ENCODE measurements at regions not wholly inside any gene's neighbourhood (a gene's known extent, or its start where the extent isn't known, plus 50 kb on each side); places are given as distances from the start of the nearest gene placed in this dataset.
"Not testable (repeated sequence)": the region's sequence is repeated elsewhere in the genome, so short reads cannot be mapped to it uniquely, and the experiment has no call there.

DNA sequence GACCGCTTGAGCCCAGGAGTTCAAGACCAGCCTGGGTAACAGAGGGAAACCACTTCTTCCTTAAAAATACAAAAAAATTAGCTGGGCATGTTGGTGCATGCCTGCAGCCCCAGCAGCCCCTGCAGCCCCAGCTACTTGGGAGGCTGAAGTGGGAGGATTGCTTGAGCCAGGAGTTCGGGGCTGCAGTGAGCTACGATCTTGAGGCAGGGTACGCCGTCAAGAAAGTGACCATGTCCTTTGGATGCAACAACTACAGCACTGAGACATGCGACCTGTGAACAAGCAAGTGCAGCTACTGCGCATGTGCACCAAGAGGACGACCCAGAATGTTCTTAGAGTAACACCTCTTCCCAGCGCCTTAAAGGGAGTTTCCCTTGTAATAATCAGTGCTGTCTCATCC, 66.6 kb upstream of the ZNF479 start:
- TF ChIP-seq SUZ12 (IDR thresholded peaks at IDR 0.05; ENCODE audit: extremely low read depth, insufficient read depth, insufficient read length): no peak
- no peaks in the 10 kb centered on the region for H3K9me3 ChIP-seq (ENCODE audit: insufficient read depth, low read length)
- H3K4me1 ChIP-seq (ENCODE audit: insufficient read depth, insufficient read length): no peaks in the 10 kb centered on the region
- no peaks in the 10 kb centered on the region for H3K36me3 ChIP-seq (ENCODE audit: insufficient read depth, insufficient read length, low read length)
- H3K4me3 ChIP-seq (ENCODE audit: insufficient read length, low read depth): no peak overlapping the region
- no peak overlapping the region for H3K9ac ChIP-seq (ENCODE audit: insufficient read length, low read depth)
- no peak for DNase-seq (ENCODE audit: low read depth, low spot score)
- no peaks in the 10 kb centered on the region for H3K27me3 ChIP-seq (ENCODE audit: insufficient read depth, insufficient read length)

DNA sequence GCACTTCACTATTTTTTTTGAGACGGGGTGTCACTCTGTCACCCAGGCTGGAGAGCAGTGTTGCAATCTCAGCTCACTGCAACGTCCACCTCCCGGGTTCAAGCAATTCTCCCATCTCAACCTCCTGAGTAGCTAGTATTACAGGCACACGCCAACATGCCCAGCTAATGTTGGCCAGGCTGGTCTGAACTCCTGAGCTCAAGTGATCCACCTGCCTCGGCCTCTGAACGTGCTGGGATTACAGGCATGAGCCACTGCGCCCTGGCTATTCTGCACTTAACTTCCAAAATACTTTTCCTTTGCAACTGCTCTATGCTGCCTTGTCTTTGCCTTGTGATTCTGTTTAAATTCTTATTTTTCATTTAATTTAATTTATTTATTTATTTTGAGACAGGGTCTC, 67.0 kb upstream of the ZNF479 start:
- Histone ChIP-seq H3K36me3 (ENCODE audit: insufficient read depth, insufficient read length, low read length) (no peaks in the 10 kb centered on the region), H3K9ac (ENCODE audit: insufficient read length, low read depth) (no peak overlapping the region), H3K4me1 (ENCODE audit: insufficient read depth, insufficient read length) (no peaks in the 10 kb centered on the region), H3K4me3 (ENCODE audit: insufficient read length, low read depth) (no peak overlapping the region), H3K9me3 (ENCODE audit: insufficient read depth, low read length) (no peaks in the 10 kb centered on the region), H3K27me3 (ENCODE audit: insufficient read depth, insufficient read length) (no peaks in the 10 kb centered on the region)
- no peak for TF ChIP-seq ZNF274 (IDR thresholded peaks at IDR 0.05; ENCODE audit: low read depth, low read length)
- TF ChIP-seq SUZ12 (IDR thresholded peaks at IDR 0.05; ENCODE audit: extremely low read depth, insufficient read depth, insufficient read length): no peak
- TF ChIP-seq YY1 (IDR thresholded peaks at IDR 0.05; ENCODE audit: insufficient read depth, insufficient read length): no peak
- no peak for DNase-seq (ENCODE audit: low read depth, low spot score)

DNA sequence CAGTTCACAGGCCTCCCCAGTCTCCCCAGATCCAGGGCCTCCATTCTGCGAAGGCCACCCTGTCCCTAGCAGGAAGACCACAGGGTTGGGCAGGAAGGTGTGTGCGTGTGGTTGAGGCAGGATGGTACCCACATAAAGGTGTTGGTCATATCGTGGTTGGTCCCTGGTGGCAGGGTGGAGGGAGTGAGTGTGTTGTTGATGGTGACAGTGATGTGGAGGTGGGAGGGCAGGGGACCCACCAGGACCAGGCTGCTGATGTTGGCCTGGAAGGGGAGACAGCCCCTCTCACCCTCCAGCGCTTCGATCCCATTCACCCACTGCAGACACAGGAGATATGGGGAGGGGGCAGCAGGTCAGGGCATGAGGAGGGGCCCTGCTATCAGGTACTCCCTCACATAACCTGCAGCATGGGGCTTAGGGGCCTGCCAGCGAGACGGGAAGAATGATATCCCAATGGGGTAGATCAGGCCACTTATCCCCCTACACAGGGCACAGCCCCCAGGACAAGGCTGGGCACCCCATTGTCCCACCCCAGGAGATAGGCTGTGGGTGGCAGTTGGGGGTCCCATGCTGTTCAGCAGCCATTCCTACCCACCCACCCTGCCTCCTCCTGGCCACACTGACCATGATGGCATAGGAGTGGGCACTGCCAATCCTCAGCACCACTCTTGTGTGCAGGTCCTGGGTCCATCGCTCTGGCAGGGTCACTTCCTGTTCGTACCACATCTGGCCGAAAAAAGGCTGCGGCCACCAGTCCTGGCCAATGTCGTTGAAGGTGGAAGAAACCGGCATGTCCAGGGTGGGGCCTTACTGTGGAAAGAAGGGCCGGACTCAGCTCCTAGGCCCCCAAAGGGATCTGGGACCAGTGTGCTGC, 69.0 kb upstream of the ZNF479 start:
- Histone ChIP-seq H3K9ac (ENCODE audit: insufficient read length, low read depth) (no peak overlapping the region), H3K36me3 (ENCODE audit: insufficient read depth, insufficient read length, low read length) (no peaks in the 10 kb centered on the region), H3K9me3 (ENCODE audit: insufficient read depth, low read length) (no peaks in the 10 kb centered on the region), H3K4me3 (ENCODE audit: insufficient read length, low read depth) (no peak overlapping the region), H3K4me1 (ENCODE audit: insufficient read depth, insufficient read length) (no peaks in the 10 kb centered on the region), H3K27me3 (ENCODE audit: insufficient read depth, insufficient read length) (no peaks in the 10 kb centered on the region)
- TF ChIP-seq SUZ12 (IDR thresholded peaks at IDR 0.05; ENCODE audit: extremely low read depth, insufficient read depth, insufficient read length): no peak
- TF ChIP-seq YY1 (IDR thresholded peaks at IDR 0.05; ENCODE audit: insufficient read depth, insufficient read length): no peak
- no peak for TF ChIP-seq ZNF274 (IDR thresholded peaks at IDR 0.05; ENCODE audit: low read depth, low read length)
- DNase-seq (ENCODE audit: low read depth, low spot score): no peak

DNA sequence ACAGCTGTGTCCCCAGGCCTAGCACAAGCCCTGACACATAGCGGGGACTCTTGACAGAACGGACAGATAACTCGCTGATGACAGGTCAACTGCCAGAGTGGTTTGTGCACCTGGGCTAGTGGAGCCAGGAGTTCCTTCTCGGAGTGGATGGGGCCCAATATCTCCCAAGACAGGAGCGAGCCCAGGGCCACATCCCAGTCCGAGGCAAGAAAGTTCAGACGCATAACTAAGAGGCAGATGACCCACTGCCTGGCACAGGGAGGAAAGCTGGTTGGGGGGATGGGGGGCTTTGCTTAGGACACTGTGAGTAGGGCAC, 69.6 kb upstream of the ZNF479 start:
- no peaks in the 10 kb centered on the region for H3K4me1 ChIP-seq (ENCODE audit: insufficient read depth, insufficient read length)
- no peaks in the 10 kb centered on the region for H3K36me3 ChIP-seq (ENCODE audit: insufficient read depth, insufficient read length, low read length)
- no peaks in the 10 kb centered on the region for H3K27me3 ChIP-seq (ENCODE audit: insufficient read depth, insufficient read length)
- no peak overlapping the region for H3K4me3 ChIP-seq (ENCODE audit: insufficient read length, low read depth)
- no peak overlapping the region for H3K9ac ChIP-seq (ENCODE audit: insufficient read length, low read depth)
- no peak for TF ChIP-seq SUZ12 (IDR thresholded peaks at IDR 0.05; ENCODE audit: extremely low read depth, insufficient read depth, insufficient read length)
- no peak for TF ChIP-seq ZNF274 (IDR thresholded peaks at IDR 0.05; ENCODE audit: low read depth, low read length)
- no peak for TF ChIP-seq YY1 (IDR thresholded peaks at IDR 0.05; ENCODE audit: insufficient read depth, insufficient read length)
- no peak for DNase-seq (ENCODE audit: low read depth, low spot score)
- no peaks in the 10 kb centered on the region for H3K9me3 ChIP-seq (ENCODE audit: insufficient read depth, low read length)

DNA sequence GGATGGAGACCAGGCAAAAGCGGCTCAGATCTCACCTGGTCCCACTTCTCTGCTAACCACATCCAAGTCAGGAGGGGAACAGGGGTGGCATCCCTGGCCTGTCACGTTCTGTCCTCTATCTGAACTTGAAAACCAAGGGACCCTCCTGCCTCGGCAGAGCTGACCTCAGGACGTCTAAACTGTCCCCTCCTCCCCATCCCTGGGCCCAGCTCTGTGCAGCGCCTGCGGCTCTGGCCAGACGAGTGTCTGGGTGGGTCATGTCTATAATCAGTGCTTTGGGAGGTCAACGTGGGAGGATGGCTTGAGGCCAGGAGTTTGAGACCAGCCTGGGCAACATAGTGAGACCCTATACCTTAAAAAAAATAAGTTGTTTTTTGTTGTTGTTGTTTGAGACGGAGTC, 70.0 kb upstream of the ZNF479 start:
- Histone ChIP-seq H3K9ac (ENCODE audit: insufficient read length, low read depth) (no peak overlapping the region), H3K9me3 (ENCODE audit: insufficient read depth, low read length) (no peaks in the 10 kb centered on the region), H3K4me1 (ENCODE audit: insufficient read depth, insufficient read length) (no peaks in the 10 kb centered on the region), H3K4me3 (ENCODE audit: insufficient read length, low read depth) (no peak overlapping the region), H3K36me3 (ENCODE audit: insufficient read depth, insufficient read length, low read length) (no peaks in the 10 kb centered on the region), H3K27me3 (ENCODE audit: insufficient read depth, insufficient read length) (no peaks in the 10 kb centered on the region)
- TF ChIP-seq ZNF274 (IDR thresholded peaks at IDR 0.05; ENCODE audit: low read depth, low read length) (no peak), YY1 (IDR thresholded peaks at IDR 0.05; ENCODE audit: insufficient read depth, insufficient read length) (no peak), SUZ12 (IDR thresholded peaks at IDR 0.05; ENCODE audit: extremely low read depth, insufficient read depth, insufficient read length) (no peak)
- no peak for DNase-seq (ENCODE audit: low read depth, low spot score)

DNA sequence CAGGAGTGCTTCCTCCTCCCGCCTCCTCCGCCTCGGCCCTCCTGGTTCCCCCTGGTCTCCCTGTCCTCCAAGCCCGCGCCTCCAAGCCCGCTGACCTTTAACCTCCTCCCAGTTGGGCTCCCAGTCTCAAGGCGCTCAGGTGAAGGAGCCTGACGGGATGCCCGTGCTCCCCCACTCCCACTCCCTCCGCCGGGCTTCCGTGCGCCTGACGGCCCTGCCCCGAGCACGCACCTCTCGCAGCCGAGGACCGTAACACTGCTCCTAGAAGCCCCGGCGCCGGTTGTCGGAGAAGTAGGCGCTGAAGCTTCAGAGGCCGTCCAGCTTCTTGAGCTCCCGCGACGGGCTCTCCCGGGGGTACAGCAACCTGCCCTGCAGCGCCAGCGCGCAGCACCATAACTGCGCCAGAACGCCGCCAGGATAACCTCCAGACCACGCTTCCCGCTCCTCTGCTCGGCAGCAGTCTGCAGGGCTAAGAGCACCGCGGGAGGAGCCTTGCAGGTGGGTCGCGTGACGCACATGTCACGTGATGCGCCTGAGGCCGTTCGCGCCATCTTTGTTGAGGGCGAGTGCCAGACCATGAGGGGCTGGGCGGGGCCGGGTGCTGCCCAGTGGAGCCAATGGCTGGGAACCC, 71.0 kb upstream of the ZNF479 start:
- no peak overlapping the region for H3K4me3 ChIP-seq (ENCODE audit: insufficient read length, low read depth)
- H3K4me1 ChIP-seq (ENCODE audit: insufficient read depth, insufficient read length): no peaks in the 10 kb centered on the region
- H3K36me3 ChIP-seq (ENCODE audit: insufficient read depth, insufficient read length, low read length): no peaks in the 10 kb centered on the region
- H3K9ac ChIP-seq (ENCODE audit: insufficient read length, low read depth): no peak overlapping the region
- no peaks in the 10 kb centered on the region for H3K9me3 ChIP-seq (ENCODE audit: insufficient read depth, low read length)
- no peaks in the 10 kb centered on the region for H3K27me3 ChIP-seq (ENCODE audit: insufficient read depth, insufficient read length)
- no peak for DNase-seq (ENCODE audit: low read depth, low spot score)
- no peak for TF ChIP-seq YY1 (IDR thresholded peaks at IDR 0.05; ENCODE audit: insufficient read depth, insufficient read length)
- TF ChIP-seq SUZ12 (IDR thresholded peaks at IDR 0.05; ENCODE audit: extremely low read depth, insufficient read depth, insufficient read length): no peak
- no peak for TF ChIP-seq ZNF274 (IDR thresholded peaks at IDR 0.05; ENCODE audit: low read depth, low read length)

DNA sequence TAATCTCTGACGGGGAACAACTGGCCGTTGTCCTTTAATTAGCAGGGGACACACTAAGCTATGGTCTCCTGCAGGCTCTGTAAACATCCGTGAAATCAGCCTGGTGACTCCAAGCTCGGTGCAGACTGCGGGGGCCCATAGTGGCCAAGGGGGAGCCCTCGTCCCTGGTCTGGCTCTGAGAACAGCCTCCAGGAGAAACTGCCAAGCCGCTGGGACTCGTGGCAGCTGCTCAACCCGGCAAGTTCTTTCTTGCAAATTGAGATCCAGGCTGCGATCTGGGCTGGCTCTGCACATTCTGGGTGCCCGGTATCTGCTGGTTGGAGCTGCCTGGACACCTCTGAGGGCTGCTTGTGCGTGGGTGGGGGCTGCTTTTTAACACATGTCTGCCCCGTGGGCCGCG, 71.6 kb upstream of the ZNF479 start:
- not testable (repeated sequence) for DNase-seq (ENCODE audit: low read depth, low spot score); H3K9me3 ChIP-seq (ENCODE audit: insufficient read depth, low read length); H3K27me3 ChIP-seq (ENCODE audit: insufficient read depth, insufficient read length); H3K4me3 ChIP-seq (ENCODE audit: insufficient read length, low read depth); H3K36me3 ChIP-seq (ENCODE audit: insufficient read depth, insufficient read length, low read length); H3K4me1 ChIP-seq (ENCODE audit: insufficient read depth, insufficient read length); H3K9ac ChIP-seq (ENCODE audit: insufficient read length, low read depth)

Data from NT2/D1 (cell line).